ENCODE measurements at regions not wholly inside any gene's neighbourhood (a gene's known extent, or its start where the extent isn't known, plus 50 kb on each side); places are given as distances from the start of the nearest gene placed in this dataset.
"Not testable (repeated sequence)": the region's sequence is repeated elsewhere in the genome, so short reads cannot be mapped to it uniquely, and the experiment has no call there.

DNA sequence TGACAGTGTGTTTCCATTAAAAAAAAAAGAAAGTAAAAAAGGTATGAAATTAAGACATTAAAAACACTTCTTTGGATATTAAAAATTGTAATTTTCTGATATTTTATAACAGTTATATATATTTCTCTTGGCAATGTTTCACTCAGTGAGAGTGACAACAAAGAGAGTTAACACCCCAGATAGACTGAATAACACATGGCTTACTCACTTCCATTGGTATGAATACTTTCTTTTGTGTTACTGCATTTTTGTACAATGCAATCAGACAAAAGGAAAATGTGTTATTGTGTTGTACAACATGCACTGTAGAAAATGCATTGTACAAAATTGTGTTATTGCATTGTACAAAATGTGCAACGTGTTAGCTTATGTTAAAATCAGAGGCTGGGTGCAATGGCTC, 676.6 kb upstream of the AMELY start:
- not testable (repeated sequence) for DNase-seq (ENCODE audit: low read depth)

DNA sequence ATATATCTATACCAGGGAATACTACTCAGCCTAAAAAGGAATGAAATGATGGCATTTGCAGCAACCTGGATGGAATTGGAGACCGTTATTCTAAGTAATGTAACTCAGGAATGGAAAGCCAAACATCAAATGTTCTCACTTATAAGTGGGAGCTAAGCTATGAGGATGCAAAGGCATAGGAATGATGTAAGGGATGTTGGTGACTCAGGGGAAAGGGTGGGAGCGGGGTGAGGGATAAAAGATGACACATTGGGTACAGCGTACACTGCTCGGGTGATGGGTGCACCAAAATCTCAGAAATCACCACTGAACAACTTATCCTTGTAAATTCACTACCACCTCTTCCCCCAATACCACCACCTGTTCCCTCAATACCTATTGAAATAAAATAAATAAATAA, 651.0 kb upstream of the AMELY start:
- DNase-seq (ENCODE audit: low read depth), result no peak

DNA sequence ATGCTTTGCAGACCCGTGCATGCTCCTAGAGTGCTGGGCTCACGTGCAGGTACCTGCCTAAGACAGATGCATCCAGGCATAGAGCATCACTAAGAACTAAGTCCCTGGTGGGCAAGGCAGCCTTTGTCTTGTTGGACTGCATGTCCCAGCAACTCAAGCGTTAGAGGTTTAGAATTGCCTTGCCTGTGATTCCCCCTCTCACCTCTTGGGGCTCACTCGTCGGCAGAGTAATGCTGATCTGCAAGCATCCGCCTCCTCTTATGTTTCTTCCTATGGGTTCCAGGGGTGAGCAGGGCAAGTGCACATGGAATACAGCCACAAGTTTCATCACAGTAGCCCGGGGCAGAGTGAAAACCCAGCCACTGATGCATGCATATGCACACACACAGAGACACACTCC, 646.1 kb upstream of the AMELY start:
- DNase-seq (ENCODE audit: low read depth), result no peak

DNA sequence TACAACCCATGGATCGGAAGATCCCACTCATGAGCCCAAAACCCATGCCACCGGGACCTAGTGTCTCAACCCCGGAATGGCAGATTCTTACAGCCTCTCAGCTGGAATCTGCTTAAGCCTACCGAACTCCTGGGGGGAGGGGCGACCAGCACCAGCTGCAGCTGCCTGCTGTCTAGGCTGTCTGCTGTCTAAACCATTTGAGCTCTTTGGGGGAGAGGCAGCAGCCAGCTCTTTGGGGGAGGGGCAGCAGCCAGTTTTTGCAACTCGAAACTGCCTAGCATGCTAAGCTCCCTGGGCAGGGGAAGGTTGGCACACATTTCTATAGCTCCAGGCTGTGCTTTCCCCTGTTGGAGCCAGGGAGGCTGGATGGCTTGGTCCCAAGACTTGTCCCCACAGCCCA, 643.5 kb upstream of the AMELY start:
- DNase-seq (ENCODE audit: low read depth), result no peak

DNA sequence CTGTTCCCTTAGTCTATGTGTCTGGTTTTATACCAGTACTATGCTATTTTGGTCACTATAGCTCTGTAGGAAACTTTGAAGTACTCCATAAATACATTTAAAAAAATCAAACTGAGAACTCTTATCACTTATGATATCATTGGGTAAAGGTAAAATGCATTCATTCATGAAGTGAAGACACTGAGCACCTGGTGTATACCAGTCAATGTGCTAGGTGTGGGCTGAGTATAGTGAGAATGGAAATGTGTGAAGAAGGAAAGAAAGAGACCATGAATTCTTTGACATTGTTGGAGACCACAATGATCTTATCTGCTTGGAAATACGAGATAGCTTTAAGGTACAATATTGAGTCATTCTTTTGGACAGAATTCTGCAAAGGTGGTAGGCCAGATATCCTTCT, 633.5 kb upstream of the AMELY start:
- DNase-seq (ENCODE audit: low read depth), result no peak

DNA sequence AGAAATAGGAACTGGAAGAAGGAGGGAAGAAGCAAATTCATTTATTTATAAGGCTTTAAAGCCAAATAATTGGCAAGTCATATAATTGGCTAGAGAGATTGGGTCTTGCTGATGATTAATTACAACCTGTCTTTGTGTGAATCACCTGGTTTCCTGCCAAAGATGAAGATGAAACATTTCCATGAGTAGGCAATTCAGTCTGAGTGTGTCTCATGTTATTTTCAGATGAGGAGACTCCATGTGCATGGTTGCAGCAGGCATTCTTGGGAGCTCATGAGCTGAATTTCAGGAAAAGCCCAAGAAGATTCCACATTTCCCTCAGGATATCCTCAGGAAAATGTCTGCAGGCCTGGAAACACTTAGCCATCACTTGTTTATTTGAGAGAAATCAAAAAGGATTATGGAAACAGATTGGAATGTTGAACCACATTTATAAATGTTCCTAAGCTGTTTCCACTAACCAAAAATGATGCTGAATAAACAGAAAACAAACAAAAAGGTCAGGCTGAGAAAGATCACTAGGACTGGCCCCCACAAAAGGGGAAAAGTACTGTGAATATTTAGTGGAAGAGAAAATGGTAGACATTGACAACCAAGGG, 632.7 kb upstream of the AMELY start:
- DNase-seq (ENCODE audit: low read depth), result no peak

DNA sequence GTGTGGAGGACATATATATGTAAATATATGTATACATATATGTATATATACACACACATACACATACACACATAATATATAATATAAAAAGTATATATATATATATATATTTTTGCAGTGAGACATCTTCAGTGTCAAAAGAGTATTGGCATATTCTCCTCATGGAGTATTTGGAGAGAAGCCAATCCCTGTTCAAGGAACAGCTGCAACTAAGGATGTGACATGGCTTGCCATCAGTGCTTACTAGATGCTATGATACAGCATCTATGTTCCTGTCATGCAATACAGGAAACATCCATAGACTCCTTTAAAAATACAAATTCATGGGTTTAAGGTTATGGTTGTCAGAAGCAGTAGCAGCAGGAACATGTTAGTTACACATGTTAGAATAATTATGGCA, 632.0 kb upstream of the AMELY start:
- DNase-seq (ENCODE audit: low read depth), result no peak

DNA sequence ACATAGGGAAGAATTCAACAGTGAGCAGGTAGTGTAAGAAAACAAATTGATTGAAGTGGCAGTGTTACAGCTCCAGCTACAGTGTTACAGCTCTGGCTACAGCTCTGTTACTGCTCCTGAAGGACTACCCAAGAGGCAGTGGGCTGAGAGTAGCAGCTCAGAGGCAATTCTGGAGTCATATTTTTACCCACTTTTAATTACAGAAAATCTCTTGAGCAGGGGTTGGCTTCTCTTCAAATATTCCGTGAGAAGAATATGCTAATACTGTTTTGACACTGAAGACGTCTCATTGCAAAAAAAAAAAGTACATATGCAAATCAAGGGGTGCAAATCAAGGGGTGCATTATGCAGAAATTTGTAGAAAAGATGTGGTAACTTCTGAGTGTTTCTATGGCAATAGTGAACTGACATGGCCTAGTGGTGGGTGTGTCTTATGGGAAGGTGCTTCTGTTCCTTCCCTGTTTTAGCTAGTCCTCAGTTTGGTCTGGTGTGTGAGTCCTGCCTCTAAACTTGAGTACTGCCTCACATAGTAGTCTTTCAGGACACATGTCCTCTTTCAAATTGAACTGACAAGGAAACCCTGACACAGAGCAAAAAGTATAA, 630.8 kb upstream of the AMELY start:
- DNase-seq (ENCODE audit: low read depth), result no peak

DNA sequence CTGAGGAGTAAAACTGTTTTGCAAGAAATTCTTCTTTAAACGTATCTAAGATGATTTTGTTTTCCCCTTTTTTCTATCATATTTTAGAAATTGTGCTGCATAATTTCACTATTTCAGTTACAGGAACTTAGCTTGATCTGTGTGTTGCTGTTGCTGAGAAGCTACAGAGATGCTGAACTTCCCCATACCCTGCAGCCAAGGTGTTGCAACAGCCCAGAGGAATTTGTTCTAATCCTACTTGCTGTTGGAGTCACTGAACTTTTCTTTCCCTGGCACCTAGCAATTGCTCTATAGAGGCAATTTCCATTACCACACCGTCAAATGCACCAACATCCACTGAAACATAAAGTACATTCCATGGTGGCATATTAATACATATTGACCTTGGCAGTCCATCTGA, 617.8 kb upstream of the AMELY start:
- DNase-seq (ENCODE audit: low read depth), result no peak

DNA sequence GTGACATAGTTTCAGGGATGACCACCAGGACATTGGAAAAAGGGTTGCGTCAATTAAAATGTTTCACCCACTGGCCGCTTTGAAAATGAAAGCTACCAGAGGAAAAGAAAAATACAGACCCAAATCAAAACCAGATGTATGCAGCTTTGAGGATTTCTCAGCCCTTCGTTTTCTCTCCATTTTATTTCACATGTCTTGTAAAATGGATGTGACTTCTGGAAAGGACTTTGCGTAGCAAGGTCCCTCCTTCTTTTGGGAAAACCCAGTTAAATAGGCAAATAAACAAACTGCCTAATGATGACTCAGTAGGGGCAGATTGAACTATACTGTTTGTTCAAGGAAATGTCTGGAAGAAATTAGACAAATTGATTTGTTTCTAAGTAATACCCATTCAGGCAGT, 616.0 kb upstream of the AMELY start:
- not testable (repeated sequence) for DNase-seq (ENCODE audit: low read depth)

DNA sequence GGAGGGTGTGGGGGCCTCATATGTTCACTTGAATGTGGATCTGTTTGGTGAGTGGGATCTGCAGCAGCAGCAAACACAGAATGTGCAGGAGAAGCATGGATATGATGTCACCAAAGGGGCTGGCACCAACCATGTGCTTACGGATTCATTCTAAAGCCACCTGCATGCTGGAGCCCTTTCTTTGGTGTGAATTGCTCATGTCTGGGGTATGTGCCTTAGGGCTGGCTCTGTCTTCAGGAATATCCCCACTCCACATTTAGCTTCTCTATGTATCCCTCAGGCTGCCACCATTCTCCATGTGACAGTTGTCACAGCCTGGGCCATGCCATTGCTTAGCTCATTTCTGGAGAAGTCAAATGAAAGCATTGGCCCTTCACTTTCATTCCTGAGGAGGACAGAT, 606.8 kb upstream of the AMELY start:
- no peak for DNase-seq (ENCODE audit: low read depth)

DNA sequence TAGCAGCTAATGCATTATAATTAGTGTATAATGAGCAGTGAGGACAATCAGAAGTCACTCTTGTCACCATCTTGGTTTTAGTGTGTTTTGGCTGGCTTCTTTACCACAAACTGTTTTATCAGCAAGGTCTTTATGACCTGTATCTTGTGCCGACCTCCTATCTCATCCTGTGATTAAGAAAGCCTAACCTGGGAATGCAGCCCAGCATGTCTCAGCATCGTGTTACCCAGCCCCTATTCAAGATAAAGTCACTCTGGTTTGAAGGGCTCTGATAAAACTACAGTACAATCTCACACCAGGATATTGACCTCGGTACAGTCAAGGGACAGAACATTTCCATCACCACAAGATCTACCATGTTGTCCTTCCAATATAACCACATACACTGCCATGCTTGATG, 604.7 kb upstream of the AMELY start:
- DNase-seq (ENCODE audit: low read depth), result no peak

DNA sequence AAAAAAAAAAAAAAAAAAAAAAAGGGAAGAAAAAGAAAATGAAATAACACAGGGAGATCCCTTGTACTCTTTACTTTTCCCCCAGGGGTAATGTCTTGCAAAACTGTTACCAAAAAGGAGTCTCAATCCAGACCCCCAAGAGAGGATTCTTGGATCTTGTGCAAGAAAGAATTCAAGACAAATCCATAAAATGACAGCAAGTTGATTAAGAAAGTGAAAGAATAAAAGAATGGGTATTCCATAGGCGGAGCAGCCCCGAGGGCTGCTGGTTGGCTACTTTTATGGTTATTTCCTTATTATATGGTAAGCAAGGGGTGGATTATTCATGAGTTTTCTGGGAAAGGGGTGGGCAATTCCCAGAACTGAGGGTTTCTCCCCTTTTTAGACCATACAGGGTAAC, 604.3 kb upstream of the AMELY start:
- DNase-seq (ENCODE audit: low read depth), result no peak

DNA sequence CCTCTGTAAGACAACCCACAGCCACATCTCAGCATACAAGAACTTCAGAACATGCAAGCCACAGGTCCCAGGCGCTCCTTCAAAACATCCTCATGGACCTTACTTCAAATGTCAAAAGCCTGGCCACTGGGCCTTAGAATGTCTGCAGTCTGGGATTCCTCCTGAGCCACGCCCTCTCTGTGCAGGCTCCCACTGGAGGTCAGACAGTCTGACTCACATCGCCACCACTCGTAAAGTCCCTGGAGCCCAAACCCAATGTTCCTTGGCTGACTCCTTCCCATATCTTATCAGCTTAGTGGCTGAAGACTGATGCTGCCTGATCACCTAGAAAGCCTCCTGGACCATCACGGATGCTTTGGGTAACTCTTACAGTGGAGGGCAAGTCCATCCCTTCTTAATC, 591.3 kb upstream of the AMELY start:
- DNase-seq (ENCODE audit: low read depth), result no peak

DNA sequence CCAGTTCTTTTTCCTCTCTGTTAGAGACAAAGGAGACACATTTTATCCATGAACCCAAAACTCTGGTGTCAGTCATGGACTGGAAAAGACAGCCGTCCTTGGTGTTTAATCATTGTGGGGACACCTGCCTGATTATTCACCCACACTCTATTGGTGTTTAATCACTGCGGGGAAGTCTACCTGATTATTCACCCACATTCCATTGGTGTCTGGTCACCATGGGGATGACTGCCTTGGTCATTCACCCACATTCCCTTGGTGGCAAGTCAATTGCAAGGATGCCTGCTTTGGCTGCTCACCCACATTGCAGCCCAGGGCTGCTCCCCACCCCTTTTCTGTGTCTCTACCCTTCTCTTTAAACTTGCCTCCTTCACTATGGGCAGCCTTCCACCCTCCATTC, 589.7 kb upstream of the AMELY start:
- DNase-seq (ENCODE audit: low read depth), result no peak

DNA sequence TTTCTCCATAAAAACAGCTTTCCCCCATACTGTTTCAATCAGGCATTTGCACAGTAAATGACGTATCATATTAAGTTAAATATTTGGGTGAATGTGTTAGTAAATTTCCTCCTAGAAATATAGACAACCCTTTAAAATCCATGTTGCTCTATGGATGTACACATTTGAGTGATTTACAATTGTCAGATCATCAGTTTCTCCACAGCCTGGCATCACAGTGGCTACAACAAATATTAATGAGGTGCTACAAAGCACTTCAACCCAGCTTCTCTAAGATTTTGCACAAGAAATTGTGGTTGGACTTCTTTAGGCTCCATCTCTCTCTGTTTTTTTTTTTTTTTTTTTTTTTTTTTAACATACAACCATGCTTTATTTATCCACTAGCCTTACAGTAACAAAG, 584.4 kb upstream of the AMELY start:
- no peak for DNase-seq (ENCODE audit: low read depth)

DNA sequence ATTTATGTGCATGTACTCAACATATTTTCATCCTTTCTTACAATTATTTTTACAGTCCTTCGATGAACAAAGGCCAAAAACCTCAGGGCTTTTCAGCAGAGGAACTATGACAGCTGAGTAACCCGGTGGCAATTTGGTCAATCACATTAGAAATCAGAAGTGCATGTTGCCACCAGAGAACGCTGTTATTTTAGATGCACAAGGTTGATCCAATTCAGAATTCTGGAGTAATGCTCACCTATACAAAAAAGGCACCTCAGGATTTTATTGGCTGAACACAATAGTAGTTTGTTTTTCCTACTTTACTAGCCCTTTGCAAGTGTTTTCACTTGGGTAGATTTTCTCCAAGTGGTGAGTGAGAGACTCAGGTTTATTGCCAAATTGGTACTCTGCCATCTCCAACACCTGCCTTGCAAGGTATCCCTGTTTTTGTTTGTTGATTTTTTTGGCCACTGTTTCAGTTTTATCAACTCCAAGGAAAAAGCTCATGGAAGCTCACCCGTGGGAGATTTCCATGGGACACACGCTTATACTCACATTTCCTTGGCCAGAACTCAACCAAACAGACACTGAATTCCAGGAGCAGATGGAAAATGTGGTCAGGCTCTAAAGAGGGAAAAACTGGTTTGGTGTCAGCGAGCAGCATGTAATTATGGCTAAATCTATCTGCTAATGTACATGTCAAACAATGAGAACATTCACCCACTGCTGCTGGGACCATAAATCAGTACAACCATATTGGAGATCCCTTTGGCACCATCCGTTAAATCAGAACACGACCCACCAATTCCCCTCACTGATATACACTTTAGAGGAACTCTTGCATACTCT, 573.1 kb upstream of the AMELY start:
- not testable (repeated sequence) for DNase-seq (ENCODE audit: low read depth)

DNA sequence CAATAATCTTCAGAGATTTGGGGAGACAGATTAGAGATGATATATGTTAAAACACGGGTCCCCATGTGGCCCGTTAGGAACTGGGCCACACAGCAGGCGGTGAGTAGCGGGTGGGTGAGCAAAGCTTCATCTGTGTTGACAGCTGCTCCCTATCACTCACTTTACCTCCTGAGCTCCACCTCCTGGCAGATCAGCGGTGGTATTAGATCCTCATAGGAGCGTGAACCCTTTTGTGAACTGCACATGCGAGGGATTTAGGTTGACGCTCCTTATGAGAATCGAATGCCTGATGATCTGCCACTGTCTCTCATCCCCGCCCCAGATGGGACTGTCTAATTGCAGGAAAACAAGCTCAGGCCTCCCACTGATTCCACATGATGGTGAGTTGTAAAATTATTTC, 560.4 kb upstream of the AMELY start:
- DNase-seq (ENCODE audit: low read depth), result no peak

DNA sequence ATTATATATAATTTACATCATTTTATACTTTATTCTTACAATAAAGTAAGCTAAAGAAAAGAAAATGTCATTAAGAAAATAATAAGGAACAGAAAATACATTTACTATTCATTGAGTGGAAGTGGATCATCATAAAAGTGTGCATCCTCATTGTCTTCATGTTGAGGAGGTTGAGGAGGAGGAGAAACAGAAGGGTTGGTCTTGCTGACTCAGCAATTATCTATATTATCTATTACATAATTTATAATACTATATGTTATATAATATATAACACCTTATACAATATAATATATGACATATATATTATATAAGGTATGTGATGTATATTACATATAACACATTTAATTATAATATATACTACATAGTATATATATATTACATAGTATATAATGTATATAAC, 558.5 kb upstream of the AMELY start:
- DNase-seq (ENCODE audit: low read depth), result no peak

DNA sequence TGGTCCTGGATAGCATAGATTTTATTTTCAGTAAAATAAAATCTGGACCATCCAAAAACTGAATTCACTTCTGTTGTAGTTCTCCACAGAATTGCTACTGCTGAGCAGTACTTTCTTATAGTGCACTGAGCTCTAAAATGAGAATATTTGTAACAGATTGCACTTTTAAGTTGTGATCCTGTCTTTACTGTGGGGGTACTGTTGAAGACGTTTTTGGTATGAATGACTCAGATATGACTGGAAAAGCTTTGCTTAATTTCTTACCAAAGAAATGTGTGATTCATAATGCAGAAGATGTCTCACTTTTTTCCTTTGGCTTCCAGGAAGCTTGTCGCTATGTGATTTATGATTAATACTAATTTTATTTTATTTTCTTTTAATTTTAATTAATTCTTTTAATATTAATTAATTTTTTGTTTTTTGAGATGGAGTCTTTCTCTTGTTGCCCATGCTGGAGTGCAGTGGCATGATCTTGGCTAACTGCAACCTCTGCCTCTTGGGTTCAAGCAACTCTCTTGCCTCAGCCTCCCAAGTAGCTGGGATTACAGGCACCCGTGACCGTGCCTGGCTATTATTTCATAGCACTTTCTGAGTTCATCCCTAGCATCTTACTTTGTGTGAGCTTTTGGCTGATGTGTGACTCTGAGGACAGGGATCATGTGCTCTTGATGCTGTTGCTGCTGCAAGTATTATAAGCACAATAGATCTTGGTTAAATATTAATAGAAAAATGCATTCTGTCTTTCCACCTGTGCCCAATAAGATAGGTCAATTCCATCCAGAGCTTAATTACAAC, 557.6 kb upstream of the AMELY start:
- no peak for DNase-seq (ENCODE audit: low read depth)

DNA sequence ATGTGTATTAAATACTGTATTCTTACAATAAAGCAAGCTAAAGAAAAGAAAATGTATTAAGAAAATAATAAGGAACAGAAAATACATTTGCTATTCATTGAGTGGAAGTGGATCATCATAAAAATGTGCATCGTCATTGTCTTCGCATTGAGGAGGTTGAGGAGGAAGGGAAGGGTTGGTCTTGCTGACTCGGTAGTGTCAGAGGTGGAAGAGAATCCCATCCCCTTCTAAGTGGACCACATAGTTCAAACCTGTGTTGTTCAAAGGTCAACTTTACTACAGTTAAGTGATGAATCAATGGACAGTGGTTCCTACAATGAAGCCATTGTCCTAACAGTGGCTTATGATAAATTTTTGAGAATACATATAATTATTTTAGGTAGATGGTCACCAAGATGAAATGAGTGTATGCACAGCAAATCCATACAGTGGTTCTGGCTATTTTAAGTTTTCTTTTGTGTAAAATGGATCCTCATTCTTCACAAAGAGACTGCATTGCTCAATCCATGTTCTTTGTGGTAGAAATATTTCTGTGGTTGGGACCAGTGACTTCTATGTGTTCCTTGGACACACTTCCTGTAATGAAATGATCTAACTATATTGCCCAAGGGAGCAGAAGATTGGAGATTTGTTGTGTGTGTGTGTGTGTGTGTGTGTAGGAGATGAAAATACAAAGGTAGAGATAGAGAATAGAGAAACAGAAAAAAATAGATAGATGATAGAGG, 556.4 kb upstream of the AMELY start:
- no peak for DNase-seq (ENCODE audit: low read depth)

DNA sequence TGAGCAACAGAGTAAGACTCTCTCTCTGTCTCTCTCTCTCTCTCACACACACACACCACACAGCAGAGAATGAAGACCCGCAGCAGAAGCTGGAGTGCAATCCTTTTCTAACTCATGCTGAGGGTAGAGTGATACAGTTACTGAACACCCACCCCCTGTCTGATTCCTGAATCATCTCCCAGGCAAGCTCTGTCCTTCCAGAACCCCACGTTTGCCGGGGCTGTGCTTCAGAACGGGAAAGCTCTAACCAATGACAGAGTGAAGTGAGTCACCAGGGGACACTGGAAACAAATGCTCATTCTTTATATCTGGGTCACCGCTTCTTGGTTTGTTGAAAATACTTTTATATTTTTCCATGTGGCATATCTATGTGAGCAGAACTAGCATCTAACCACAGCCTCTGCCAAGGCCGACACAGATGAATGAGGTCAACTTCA, 553.7 kb upstream of the AMELY start:
- no peak for DNase-seq (ENCODE audit: low read depth)

All from stimulated activated CD8-positive, alpha-beta memory T cell treated with anti-CD3 and anti-CD28 coated beads, Interleukin-7, amount 100 ng/mL, for 24 hours (primary cell).